GM18505 (cell line): ENCODE measurements at regions not wholly inside any gene's neighbourhood (a gene's known extent, or its start where the extent isn't known, plus 50 kb on each side); places are given as distances from the start of the nearest gene placed in this dataset.

Experiments
- ATAC-seq: cut with Tn5 transposase; IDR thresholded peaks from one replicate; pipeline ENCODE4 v1.9.1; 2021; ENCODE audit not compliant: unreplicated experiment
- POLR2A ChIP-seq: IDR thresholded peaks from 4 replicates; pipeline ENCODE4 v1.6.1; 2011; ENCODE audit warnings: borderline replicate concordance; ENCODE audit not compliant: insufficient read depth, insufficient read length; ENCODE audit errors: extremely low read depth

DNA sequence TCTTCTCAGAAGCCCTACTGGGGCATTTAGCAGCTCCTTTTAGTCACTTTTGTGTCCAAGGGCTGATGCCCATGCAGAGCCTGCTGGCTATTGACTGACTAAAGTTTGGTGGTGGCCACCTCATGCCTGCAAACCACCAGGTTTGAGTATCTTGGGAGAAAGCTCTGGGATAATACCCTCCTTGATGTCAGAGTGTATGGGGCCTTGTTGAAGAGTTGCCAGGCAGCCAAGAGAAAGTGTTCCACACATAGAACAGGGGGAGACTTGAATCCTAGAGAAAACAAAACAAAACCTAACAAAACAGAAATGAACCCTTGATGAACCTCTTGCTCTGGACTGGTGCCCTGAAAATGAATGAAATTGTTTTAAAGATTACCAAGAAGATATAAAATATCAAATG lies 1024.6 kb downstream of the SORCS1 start:
- ATAC-seq, result no peak

DNA sequence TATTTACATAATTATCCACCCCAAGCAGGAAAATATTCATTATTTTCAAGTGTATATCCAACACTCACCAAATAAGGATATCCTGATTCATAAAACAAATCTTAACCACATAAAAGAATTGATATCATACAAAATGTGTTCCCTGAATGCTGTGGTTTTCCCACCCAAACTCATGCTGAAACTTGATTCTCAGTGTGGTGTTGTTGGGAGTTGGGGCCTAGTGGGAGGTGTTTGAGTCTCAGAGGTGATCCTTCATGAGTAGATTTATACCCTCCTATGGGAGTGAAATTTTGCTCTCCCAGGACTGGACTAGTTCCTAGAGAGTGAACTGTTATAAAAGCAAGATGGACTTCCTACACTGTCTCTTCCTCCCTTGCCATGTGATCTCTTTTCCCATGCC lies 1028.3 kb downstream of the SORCS1 start:
- ATAC-seq, result no peak
- no peak for TF ChIP-seq POLR2A

More for the DNA sequence above, 1024.6 kb downstream of the SORCS1 start:
- no peak for TF ChIP-seq POLR2A

DNA sequence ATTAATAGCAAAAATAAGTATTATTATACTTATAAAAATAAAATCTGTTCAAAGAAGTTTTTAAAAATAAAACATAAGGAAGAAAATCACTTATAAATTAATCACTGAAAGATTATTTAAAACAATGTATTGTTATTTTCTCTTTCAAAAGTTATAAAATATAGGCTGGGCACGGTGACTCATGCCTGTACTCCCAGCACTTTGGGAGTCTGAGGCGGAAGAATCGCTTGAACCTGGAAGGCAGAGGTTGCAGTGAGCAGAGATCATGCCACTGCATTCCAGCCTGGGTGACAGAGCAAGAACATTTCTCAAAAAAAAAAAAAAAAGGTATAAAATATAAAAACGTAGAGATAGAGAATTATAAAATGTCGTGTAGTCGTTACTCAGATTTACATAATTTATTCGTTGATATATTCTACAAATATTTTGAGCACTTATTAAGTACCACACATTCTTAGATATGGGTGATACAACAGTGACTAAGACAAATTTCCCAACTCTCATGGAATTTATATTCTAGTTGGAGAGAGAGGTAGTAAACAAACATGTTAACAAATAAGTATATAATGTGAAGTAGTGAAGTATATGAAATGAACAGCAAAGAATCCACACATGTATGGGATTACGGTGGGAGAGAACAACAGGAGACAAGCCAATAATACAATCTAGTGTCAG lies 1030.0 kb downstream of the SORCS1 start:
- ATAC-seq, result no peak
- no peak for TF ChIP-seq POLR2A

DNA sequence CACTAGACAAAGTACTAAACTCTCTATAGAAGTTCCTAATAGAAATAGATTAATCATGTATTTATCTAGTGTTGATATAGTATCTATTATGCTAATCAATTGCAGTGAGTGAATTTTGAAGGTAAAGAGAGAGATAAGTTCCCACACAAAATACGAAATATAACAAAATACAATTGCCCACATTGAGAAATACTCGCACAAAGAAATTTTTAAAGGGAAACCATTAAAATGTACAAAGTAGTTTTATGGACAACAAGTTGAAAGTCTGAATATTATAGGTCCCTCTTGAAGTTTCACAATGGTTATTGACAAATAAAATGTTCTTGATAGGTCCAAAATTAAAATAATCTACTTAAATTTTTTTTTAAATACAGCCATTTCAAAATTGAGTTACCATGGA lies 1031.1 kb downstream of the SORCS1 start:
- no peak for ATAC-seq
- no peak for TF ChIP-seq POLR2A

DNA sequence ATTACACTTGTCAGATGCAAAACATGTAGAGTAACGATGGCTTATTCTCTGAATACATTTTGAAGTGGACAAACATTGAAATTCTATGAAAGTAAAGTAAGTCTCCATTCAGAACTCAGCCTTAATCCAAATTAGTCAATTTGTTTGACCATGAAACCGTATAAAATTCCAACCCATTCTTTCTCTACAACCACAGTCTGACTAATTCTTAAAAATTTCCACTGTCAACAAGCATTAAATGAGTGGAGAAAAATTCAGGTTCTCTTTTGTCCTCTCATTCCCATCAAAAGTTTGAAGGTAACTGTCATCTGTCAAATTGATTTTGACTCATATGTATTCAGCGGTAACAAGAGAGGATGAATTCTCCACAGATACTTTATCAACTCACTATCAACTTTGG lies 1031.5 kb downstream of the SORCS1 start:
- ATAC-seq, result no peak
- TF ChIP-seq POLR2A, result no peak

DNA sequence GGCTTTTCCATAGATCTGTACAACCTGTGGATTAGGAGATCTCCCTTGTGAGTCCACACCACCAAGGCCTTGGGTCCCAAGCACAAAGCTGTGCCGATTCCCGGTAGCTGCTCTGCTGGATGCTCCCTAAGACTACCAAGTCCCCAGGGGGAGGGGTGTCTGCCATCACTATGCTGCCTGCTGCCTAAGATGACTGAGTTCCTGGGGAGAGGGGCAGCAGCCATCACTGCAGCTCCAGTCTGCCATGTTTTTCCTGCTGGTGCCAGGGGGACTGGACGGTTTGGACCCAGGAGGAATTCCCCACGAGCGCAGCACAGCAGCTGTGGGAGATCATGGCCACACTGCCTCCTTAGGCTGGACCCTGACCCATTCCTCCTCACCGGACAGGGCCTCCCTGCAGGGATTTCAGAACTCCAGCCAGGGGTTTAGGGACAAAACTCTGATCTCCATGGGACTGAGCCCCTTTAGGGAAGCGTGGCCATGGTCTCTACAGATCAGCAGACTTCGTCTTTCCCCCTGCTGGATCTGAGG lies 1049.8 kb downstream of the SORCS1 start:
- no peak for ATAC-seq
- TF ChIP-seq POLR2A, result no peak

DNA sequence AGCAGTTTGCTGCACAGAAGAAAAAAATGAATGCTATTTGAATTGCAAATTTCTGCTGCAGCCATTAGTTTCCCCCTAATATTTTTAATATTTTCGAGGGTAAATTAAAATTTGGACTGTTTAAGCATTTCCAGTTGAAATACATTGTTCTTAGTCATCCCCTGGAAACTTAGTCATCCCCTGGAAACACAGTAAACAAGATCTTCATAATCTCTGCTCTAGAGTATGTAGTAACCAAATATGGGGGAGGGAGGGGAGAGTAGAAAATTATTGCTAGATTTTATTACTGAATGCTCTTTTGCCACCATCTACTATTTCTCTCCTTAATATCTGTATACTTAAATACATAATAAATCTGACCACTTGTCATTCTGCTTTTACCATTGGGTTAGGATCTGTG lies 1053.3 kb downstream of the SORCS1 start:
- TF ChIP-seq POLR2A, result no peak
- ATAC-seq, result no peak

DNA sequence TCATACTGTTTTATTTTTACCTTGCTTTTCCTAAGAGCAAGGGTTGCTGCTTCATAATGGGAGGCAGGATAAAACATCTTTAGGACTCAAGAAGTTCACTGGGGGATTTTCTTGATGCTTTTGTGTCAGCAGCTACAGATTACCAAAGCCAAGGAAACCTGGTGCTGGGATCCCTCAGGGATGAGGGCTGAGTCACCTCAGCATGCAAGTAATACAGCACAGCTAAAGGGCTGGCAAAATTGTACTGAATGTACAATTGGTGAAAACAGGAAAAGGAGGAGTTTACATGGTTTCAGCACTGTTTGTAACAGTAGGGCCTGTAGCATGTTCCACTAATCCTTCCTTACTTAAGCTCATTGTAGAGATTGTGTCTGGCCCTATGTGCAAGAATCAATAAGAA lies 1056.8 kb downstream of the SORCS1 start:
- TF ChIP-seq POLR2A, result no peak
- no peak for ATAC-seq

DNA sequence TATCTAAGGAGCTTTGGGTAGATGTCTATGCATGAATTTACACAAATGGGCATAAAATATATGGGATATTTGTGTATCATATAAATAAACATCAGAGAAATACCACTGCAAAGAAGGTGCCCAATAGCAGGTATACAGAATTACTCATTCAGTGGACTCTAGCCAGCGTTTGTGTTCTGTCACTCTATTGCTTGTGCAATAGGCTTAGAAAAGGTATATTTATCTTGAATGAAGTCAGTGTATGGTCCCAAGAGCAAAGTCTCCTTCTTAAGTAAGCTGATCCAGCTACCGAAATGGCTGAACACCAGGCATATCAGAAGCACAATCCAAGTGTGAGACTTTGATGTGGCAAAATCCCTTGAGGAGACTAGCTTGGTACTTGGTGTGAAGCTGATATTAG lies 1058.4 kb downstream of the SORCS1 start:
- ATAC-seq, result no peak
- no peak for TF ChIP-seq POLR2A

DNA sequence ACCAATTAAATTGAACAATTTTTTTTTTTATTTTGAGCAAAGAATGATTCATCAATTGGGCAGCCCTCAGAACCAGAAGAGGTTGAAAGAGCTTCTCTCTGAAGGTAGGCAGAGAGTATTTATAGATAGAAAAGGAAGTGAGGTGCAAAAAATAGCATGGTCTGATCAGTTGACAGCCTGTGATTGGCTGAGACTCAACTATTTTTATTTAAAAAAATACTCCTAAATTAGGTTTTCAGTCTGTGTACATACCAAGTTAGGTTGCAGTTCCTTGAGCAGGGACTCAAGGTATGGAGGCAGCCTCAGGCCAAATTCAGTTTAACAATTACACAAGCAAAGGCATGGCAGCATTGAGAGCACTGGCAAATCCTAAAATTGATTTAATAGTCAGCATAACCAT lies 1074.7 kb downstream of the SORCS1 start:
- TF ChIP-seq POLR2A, result no peak
- no peak for ATAC-seq

DNA sequence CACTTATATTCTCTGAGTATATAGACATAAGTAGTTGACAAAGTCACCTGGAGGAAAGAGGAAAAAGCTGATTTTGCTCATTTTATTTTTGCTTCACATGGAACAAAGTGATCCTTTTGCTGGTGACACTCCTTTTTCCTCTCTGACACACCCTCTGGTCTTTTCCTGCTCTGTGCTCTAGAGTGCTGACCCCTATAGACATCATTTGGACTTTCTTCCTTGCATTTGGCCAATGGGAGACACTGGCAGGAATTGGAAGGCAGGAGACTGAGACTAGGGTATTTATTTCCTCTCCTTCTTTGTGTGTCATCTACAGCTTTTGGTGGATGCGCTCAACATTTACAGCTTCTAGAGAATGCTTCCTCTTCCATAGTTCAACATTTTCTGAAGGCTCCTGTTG lies 1078.1 kb downstream of the SORCS1 start:
- TF ChIP-seq POLR2A, result no peak
- ATAC-seq, result no peak

DNA sequence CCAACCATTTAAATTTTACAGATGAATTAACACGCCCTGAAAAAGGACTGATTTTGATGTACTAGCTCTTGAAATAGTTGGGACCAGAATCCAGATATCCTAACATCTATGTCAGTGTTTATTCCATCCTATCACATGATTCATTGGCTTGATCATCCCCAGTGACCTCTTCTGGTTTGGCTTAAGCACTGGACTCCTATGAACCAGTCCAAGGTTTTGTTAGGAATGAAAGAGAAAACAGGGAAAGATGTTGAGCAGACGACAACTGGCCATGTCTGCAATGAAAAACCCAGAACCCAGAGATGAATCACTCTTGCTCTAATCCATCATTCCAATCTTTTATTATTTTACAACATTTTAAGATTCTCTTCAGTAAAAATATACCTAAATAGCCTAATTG lies 1080.9 kb downstream of the SORCS1 start:
- no peak for ATAC-seq
- no peak for TF ChIP-seq POLR2A

DNA sequence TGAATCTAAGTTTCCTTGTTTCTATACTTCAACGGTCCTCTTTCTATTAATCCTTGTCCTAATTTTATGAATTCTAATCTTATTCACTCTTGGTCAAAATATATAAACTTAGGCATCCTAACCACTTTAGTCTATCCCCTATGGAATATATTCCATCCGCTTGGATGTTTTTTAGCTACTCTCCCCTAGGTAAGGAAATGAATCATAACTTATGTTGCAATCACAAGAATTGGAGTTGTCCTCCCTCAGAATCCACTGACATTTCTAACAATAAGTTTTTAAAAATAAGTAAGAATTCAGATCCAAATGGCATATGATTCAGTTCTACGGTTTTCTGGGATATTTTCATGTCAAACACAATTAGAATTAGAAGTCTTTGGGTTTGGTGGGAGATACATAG lies 1081.6 kb downstream of the SORCS1 start:
- ATAC-seq, result no peak
- TF ChIP-seq POLR2A, result no peak

DNA sequence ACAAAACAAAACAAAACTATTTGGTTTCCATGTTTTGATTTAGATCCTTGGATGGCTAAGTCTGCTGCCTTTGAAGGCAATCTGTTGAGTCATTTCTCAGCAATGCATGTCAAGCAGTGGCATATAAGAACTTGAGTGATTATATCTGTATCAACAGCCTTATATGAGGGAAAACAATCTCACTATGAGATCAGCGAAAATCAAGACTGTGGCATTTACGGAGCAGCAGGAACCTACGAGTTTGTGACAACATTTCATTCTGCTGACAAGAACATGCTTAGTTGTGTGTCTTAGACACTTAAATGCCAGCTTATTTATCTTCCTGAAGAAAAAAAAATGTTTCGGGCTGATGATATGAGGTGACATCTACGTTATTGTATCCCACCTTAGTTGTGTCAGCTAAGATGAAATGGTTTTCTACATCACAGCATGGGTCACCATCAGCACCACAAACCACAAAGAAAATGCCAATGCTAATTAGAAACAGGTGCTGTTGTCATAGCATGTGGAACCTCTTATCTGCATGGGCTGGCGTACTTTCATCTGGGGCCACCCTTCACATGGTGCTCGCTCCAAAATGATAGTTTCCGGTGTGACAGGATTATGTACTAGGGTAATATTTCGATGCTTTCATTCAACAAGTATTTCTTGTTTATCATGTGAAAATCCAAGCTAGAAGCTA lies 1085.5 kb downstream of the SORCS1 start:
- ATAC-seq, result no peak
- TF ChIP-seq POLR2A, result no peak
